HFFc6 (cell line): ENCODE measurements at regions not wholly inside any gene's neighbourhood (a gene's known extent, or its start where the extent isn't known, plus 50 kb on each side); places are given as distances from the start of the nearest gene placed in this dataset.
"Not testable (repeated sequence)": the region's sequence is repeated elsewhere in the genome, so short reads cannot be mapped to it uniquely, and the experiment has no call there.

Source experiments
- DNase-seq: peaks from one replicate; pipeline ENCODE4 v3.0.0-alpha.2; 2018
- H3K27ac Mint-ChIP-seq: 2 replicates; pipeline ENCODE4 v1.8.0; 2020; ENCODE audit warnings: mild to moderate bottlenecking, mixed read lengths
- H3K27me3 Mint-ChIP-seq: 2 replicates; pipeline ENCODE4 v1.8.0; 2021; ENCODE audit warnings: mild to moderate bottlenecking, moderate library complexity, mixed read lengths; ENCODE audit not compliant: insufficient read depth
- H3K36me3 Mint-ChIP-seq: 2 replicates; pipeline ENCODE4 v1.8.0; 2021; ENCODE audit warnings: low read depth, mixed read lengths
- H3K4me1 Mint-ChIP-seq: 2 replicates; pipeline ENCODE4 v1.8.0; 2020; ENCODE audit warnings: low read depth, mixed read lengths
- H3K4me3 Mint-ChIP-seq: 2 replicates; pipeline ENCODE4 v1.8.0; 2020; ENCODE audit warnings: mild to moderate bottlenecking, moderate library complexity, mixed read lengths
- H3K9me3 Mint-ChIP-seq: 2 replicates; pipeline ENCODE4 v1.8.0; 2020; ENCODE audit warnings: mild to moderate bottlenecking, mixed read lengths
- TF ChIP-seq, protein P1 (sequence below): fragments of 200-600 bp; sonication (generic); IDR thresholded peaks from 2 replicates; pipeline ENCODE4 v1.5.0; 2021; ENCODE audit warnings: antibody characterized with exemption, mild to moderate bottlenecking

DNA sequence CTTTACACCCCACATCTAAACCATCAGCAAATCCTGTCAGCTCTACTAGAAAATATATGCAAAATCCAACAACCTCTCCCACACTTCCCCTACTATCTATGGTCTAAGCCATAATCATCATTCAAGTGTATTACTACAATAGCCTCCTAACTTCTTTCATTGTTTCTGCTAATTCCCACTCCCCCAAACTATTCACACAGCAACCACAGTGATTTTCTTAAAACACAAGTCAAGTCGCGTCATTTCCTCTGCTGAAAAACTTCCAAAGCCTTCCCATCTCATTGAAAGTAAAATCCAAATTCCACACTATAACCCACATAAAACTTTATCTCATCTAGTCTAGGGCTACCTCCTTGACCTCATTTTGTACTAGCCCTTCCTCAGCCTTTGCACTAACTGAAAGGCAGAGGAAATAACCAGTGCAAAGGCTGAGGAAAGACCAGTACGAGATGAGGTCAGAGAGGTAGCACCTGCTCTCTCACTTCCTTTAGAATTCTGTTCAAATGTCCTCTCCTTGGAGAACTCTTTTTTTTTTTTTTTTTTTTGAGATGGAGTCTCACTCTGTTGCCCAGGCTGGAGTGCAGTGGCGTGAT lies 65.5 kb upstream of the MDM1 start:
- no peak for DNase-seq
- Mint-ChIP-seq H3K4me3 (no peak overlapping the region), H3K4me1 (no peaks in the 10 kb centered on the region), H3K9me3 (no peaks in the 10 kb centered on the region), H3K27ac (no peak overlapping the region), H3K36me3 (no peaks in the 10 kb centered on the region), H3K27me3 (peaks cover 8% of the 10 kb centered on the region)
- TF ChIP-seq, protein P1, sequence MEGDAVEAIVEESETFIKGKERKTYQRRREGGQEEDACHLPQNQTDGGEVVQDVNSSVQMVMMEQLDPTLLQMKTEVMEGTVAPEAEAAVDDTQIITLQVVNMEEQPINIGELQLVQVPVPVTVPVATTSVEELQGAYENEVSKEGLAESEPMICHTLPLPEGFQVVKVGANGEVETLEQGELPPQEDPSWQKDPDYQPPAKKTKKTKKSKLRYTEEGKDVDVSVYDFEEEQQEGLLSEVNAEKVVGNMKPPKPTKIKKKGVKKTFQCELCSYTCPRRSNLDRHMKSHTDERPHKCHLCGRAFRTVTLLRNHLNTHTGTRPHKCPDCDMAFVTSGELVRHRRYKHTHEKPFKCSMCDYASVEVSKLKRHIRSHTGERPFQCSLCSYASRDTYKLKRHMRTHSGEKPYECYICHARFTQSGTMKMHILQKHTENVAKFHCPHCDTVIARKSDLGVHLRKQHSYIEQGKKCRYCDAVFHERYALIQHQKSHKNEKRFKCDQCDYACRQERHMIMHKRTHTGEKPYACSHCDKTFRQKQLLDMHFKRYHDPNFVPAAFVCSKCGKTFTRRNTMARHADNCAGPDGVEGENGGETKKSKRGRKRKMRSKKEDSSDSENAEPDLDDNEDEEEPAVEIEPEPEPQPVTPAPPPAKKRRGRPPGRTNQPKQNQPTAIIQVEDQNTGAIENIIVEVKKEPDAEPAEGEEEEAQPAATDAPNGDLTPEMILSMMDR = no peak

DNA sequence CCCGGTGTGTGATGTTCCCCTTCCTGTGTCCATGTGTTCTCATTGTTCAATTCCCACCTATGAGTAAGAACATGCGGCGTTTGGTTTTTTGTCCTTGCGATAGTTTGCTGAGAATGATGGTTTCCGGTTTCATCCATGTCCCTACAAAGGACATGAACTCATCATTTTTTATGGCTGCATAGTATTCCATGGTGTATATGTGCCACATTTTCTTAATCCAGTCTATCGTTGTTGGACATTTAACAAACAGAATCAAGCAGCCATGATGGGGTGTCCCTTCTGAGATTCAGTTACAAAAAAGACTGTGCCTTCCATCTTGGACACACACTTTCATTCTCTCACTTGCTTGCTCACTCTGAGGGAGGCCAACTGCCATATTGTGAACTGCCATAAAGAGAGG lies 66.5 kb upstream of the MDM1 start:
- H3K27ac Mint-ChIP-seq, H3K4me1 Mint-ChIP-seq, H3K4me3 Mint-ChIP-seq, H3K9me3 Mint-ChIP-seq, H3K36me3 Mint-ChIP-seq, DNase-seq: not testable (repeated sequence)
- H3K27me3 Mint-ChIP-seq = peaks cover 11% of the 10 kb centered on the region

DNA sequence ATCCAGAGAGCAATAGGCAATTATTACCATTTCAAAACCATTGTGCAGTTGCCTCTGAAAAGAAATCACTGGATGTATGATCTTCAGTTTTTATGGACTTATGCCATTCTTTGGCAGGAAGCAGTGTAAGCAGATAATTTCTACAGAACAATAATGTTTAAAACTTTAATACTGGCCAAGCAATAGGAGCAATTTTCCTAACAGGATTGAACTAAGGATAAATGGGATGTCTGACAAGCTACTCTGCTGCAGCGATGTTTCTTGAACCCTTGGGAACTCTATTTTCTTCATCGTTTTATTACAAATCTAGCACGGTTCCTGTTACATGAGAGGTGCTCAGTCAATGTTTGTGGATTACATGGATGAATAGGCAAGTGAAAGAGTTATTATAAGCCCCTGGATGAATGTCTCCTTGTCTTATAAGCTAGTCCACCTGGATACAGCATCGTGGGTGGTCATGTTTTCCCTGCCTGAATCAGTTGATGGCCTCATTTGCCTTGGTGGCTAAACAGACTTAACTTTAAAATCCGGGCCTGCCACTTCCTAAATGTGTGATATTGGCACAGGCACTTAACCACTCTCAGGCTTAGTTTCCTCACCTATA lies 68.2 kb upstream of the MDM1 start:
- no peaks in the 10 kb centered on the region for H3K9me3 Mint-ChIP-seq
- TF ChIP-seq, protein P1 = no peak
- H3K4me3 Mint-ChIP-seq = no peak overlapping the region
- no peak overlapping the region for H3K27ac Mint-ChIP-seq
- no peaks in the 10 kb centered on the region for H3K36me3 Mint-ChIP-seq
- H3K4me1 Mint-ChIP-seq = peaks cover 4% of the 10 kb centered on the region
- no peak for DNase-seq
- peaks cover 7% of the 10 kb centered on the region for H3K27me3 Mint-ChIP-seq

DNA sequence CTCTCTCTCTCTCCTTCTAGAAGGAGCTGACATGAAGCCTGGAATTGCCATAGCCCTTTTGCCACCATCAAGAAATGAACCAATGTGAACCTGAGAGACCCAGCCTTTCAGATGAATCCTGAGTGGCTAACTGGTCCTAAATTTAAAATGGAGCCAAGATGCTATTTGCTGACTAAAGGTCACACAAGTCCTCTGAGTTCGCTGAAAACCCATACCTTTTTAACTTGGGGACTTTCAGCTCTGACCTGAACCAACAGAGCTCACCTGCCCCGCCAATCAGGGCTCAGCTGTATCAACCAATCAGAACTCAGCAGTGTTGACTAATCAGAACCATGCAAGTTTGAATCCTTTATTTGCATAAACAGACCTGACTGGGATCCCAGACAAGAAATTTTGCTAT lies 70.3 kb upstream of the MDM1 start:
- peaks cover 18% of the 10 kb centered on the region for H3K4me1 Mint-ChIP-seq
- no peak overlapping the region for H3K4me3 Mint-ChIP-seq
- H3K27ac Mint-ChIP-seq = no peak overlapping the region
- peaks cover 5% of the 10 kb centered on the region for H3K27me3 Mint-ChIP-seq
- DNase-seq = no peak
- no peaks in the 10 kb centered on the region for H3K9me3 Mint-ChIP-seq
- no peaks in the 10 kb centered on the region for H3K36me3 Mint-ChIP-seq
- TF ChIP-seq, protein P1 = no peak

DNA sequence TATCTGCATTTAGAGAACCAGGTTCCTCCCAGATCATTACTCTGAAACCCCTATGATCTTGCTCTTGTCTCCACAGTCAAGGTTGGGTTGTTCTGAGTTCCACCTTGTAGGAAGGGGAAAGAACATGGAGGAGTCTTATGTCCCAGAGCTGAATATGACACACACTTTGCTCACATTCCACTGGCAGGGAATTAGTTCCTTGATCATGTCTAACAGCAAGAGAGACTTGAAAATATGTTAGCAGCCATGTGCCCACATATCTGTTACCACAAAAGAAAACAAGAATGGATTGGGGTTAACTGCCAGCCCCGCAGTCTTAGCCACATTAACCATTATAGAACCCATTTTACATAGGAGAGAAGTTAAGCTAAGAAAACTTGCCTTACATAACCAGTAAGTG lies 71.1 kb upstream of the MDM1 start:
- Mint-ChIP-seq H3K9me3 (no peaks in the 10 kb centered on the region), H3K27me3 (peaks cover 5% of the 10 kb centered on the region), H3K27ac (no peak overlapping the region), H3K4me1 (peaks cover 18% of the 10 kb centered on the region), H3K4me3 (no peak overlapping the region), H3K36me3 (no peaks in the 10 kb centered on the region)
- no peak for DNase-seq
- TF ChIP-seq, protein P1 = no peak

DNA sequence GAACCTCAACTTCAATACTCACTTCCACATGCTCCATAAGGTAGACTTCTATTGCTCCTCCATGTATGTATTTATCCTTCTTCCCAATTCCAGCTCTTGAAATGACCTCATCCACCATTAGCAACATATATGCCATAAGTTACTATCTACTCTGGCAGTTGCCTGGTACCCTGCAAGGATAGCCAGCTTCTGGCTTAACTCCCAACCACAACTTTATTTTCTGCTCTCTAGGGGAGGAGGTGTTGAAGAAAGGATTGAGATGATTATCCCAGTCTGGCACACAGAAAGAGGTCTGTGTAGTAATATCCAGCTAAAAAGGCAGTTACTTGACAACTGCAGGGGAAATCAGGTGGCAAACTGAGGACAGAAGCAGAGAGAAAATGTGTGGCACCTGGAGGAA lies 71.5 kb upstream of the MDM1 start:
- no peak overlapping the region for H3K4me3 Mint-ChIP-seq
- H3K27ac Mint-ChIP-seq = no peak overlapping the region

More for the DNA sequence above, 71.5 kb upstream of the MDM1 start:
- no peak for DNase-seq
- TF ChIP-seq, protein P1 = no peak
- peaks cover 5% of the 10 kb centered on the region for H3K27me3 Mint-ChIP-seq
- no peaks in the 10 kb centered on the region for H3K36me3 Mint-ChIP-seq
- no peaks in the 10 kb centered on the region for H3K9me3 Mint-ChIP-seq
- H3K4me1 Mint-ChIP-seq = peaks cover 18% of the 10 kb centered on the region
